ENCODE measurements at regions not wholly inside any gene's neighbourhood (a gene's known extent, or its start where the extent isn't known, plus 50 kb on each side); places are given as distances from the start of the nearest gene placed in this dataset.
"Not testable (repeated sequence)": the region's sequence is repeated elsewhere in the genome, so short reads cannot be mapped to it uniquely, and the experiment has no call there.

- FAIRE-seq (no peak), DNase-seq (ENCODE audit: insufficient read length) (no peak)
- TF ChIP-seq POLR2A (IDR thresholded peaks at IDR 0.05; ENCODE audit: low read depth, low read length) (no peak), POLR2AphosphoS5 (IDR thresholded peaks at IDR 0.05; ENCODE audit: low read depth, low read length) (no peak), TAF1 (IDR thresholded peaks at IDR 0.05; ENCODE audit: borderline replicate concordance, low read depth, low read length) (no peak)
Measured at GRCh38 chr6:105874835-105875626, 211.1 kb upstream of the PRDM1 start.

GRCh38 chr6:105873799-105874198 is 212.3 kb upstream of the PRDM1 start:
- FAIRE-seq (peak; percentile 81), DNase-seq (ENCODE audit: insufficient read length) (no peak)
- TF ChIP-seq POLR2A (IDR thresholded peaks at IDR 0.05; ENCODE audit: low read depth, low read length) (no peak), TAF1 (IDR thresholded peaks at IDR 0.05; ENCODE audit: borderline replicate concordance, low read depth, low read length) (no peak), POLR2AphosphoS5 (IDR thresholded peaks at IDR 0.05; ENCODE audit: low read depth, low read length) (no peak)

GRCh38 chr6:105873211-105873704 is 212.9 kb upstream of the PRDM1 start:
- FAIRE-seq (no peak), DNase-seq (ENCODE audit: insufficient read length) (no peak)
- TF ChIP-seq TAF1 (IDR thresholded peaks at IDR 0.05; ENCODE audit: borderline replicate concordance, low read depth, low read length) (no peak), POLR2AphosphoS5 (IDR thresholded peaks at IDR 0.05; ENCODE audit: low read depth, low read length) (no peak), POLR2A (IDR thresholded peaks at IDR 0.05; ENCODE audit: low read depth, low read length) (no peak)

DNA sequence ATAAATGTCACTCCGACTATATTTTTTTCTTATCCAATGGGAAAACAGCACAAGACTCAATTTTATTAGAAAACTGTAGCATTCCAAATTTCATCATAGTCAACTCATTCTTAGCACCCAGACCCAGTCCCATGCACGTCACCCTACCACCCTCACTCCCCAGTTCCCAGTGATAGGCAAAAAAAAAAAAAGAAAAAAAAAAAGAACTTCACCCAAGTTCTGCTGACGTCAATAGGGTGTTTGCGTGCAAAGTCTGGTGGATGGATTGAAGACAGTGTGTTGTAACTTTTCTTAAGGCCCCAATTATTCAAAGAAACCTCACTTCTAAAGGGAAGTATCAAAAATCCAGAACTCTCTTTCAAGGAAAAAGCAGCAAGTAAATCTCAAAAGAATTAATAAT is 213.9 kb upstream of the PRDM1 start:
- TF ChIP-seq TAF1 (IDR thresholded peaks at IDR 0.05; ENCODE audit: borderline replicate concordance, low read depth, low read length) = no peak
- no peak for TF ChIP-seq POLR2A (IDR thresholded peaks at IDR 0.05; ENCODE audit: low read depth, low read length)
- TF ChIP-seq POLR2AphosphoS5 (IDR thresholded peaks at IDR 0.05; ENCODE audit: low read depth, low read length) = no peak
- FAIRE-seq = no peak
- no peak for DNase-seq (ENCODE audit: insufficient read length)

DNA sequence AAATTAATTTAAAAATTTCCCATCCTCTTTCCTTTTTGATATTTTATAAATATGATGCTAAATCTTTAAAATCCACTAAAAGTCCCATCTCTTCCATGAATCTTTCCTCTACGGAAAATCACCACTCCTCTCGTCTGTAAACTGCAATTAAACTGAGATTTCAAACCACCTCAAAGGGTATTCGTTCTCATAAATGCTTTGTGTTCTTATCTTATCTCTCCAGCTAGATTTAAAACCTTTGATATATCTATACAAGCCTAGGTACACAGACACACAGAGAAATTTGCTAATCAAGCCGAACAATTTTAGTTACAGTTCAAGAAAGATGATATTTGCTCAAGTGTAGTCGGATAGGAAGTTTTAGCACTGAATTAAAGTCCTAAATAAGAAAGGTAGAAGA is 214.6 kb upstream of the PRDM1 start:
- no peak for TF ChIP-seq POLR2A (IDR thresholded peaks at IDR 0.05; ENCODE audit: low read depth, low read length)
- no peak for TF ChIP-seq POLR2AphosphoS5 (IDR thresholded peaks at IDR 0.05; ENCODE audit: low read depth, low read length)
- no peak for TF ChIP-seq TAF1 (IDR thresholded peaks at IDR 0.05; ENCODE audit: borderline replicate concordance, low read depth, low read length)
- FAIRE-seq (no peak), DNase-seq (ENCODE audit: insufficient read length) (no peak)

GRCh38 chr6:105869835-105870440 is 216.2 kb upstream of the PRDM1 start:
- FAIRE-seq (no peak), DNase-seq (ENCODE audit: insufficient read length) (no peak)
- TF ChIP-seq POLR2AphosphoS5 (IDR thresholded peaks at IDR 0.05; ENCODE audit: low read depth, low read length) (no peak), POLR2A (IDR thresholded peaks at IDR 0.05; ENCODE audit: low read depth, low read length) (no peak), TAF1 (IDR thresholded peaks at IDR 0.05; ENCODE audit: borderline replicate concordance, low read depth, low read length) (no peak)

- DNase-seq (ENCODE audit: insufficient read length) = no peak
- no peak for TF ChIP-seq POLR2AphosphoS5 (IDR thresholded peaks at IDR 0.05; ENCODE audit: low read depth, low read length)
- no peak for TF ChIP-seq POLR2A (IDR thresholded peaks at IDR 0.05; ENCODE audit: low read depth, low read length)
- no peak for TF ChIP-seq TAF1 (IDR thresholded peaks at IDR 0.05; ENCODE audit: borderline replicate concordance, low read depth, low read length)
- FAIRE-seq = peak; percentile 56
Measured at GRCh38 chr6:105868823-105869460, 217.2 kb upstream of the PRDM1 start.

GRCh38 chr6:105867821-105868220 is 218.3 kb upstream of the PRDM1 start:
- TF ChIP-seq POLR2A (IDR thresholded peaks at IDR 0.05; ENCODE audit: low read depth, low read length) (no peak), TAF1 (IDR thresholded peaks at IDR 0.05; ENCODE audit: borderline replicate concordance, low read depth, low read length) (no peak), POLR2AphosphoS5 (IDR thresholded peaks at IDR 0.05; ENCODE audit: low read depth, low read length) (no peak)
- DNase-seq (ENCODE audit: insufficient read length) (no peak), FAIRE-seq (no peak)

GRCh38 chr6:105867277-105867676 is 218.9 kb upstream of the PRDM1 start:
- DNase-seq (ENCODE audit: insufficient read length) (no peak), FAIRE-seq (no peak)
- no peak for TF ChIP-seq POLR2AphosphoS5 (IDR thresholded peaks at IDR 0.05; ENCODE audit: low read depth, low read length)
- TF ChIP-seq TAF1 (IDR thresholded peaks at IDR 0.05; ENCODE audit: borderline replicate concordance, low read depth, low read length) = no peak
- no peak for TF ChIP-seq POLR2A (IDR thresholded peaks at IDR 0.05; ENCODE audit: low read depth, low read length)

DNA sequence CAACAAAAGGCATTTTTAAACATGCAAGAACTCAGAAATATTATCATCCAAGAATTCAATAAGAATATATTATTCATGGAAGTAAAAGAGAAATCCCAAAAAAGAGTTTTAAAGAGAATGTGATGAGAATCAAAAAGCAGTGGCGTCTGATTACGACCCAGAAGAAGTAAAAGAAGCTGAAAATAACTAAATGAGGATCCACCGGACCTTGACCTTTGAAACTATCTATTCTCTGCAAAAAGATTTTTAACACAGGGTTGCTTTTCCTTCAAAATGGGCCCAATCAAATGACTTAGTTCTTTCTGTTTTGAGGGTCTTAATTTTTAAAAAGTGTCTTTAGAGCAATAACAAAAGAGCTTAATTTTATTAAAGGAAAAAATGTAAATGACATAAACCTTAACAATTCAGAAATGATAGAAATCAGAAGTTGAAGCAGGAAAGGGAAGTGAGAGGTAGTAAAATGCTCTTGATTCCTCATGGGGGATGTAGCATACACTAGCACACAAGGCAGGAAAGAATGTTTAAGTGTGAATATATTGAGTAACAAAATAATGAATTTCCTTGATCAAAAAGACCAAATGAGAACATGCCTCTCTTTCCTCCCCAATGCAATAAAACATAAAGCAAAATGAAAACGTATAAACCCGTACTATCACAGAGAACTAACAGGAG is 223.1 kb upstream of the PRDM1 start:
- FAIRE-seq = peak; percentile 67
- no peak for TF ChIP-seq POLR2A (IDR thresholded peaks at IDR 0.05; ENCODE audit: low read depth, low read length)
- no peak for TF ChIP-seq TAF1 (IDR thresholded peaks at IDR 0.05; ENCODE audit: borderline replicate concordance, low read depth, low read length)
- no peak for TF ChIP-seq POLR2AphosphoS5 (IDR thresholded peaks at IDR 0.05; ENCODE audit: low read depth, low read length)
- no peak for DNase-seq (ENCODE audit: insufficient read length)

DNA sequence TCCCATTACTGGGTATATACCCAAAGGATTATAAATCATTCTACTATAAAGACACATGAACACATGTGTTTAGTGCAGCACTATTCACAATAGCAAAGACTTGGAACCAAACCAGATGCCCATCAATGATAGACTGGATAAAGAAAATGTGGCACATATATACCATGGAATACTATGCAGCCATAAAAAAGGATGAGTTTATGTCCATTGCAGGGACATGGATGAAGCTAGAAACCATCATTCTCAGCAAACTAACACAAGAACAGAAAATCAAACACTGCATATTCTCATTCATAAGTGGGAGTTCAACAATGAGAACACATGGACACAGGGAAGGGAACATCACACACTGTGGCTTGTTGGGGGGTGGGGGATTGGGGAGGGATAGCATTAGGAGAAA is 225.2 kb upstream of the PRDM1 start:
- not testable (repeated sequence) for DNase-seq (ENCODE audit: insufficient read length); FAIRE-seq

All from GM12892 (cell line).